Smooth muscle cell (in vitro differentiated cells): ENCODE measurements at regions not wholly inside any gene's neighbourhood (a gene's known extent, or its start where the extent isn't known, plus 50 kb on each side); places are given as distances from the start of the nearest gene placed in this dataset.

Experiments
- DNase-seq: peaks from one replicate; lab custom pipeline; 2025; ENCODE audit not compliant: unreplicated experiment; lab: John Stamatoyannopoulos, UW
- H2AFZ ChIP-seq: fragments of 200-600 bp; sonication (generic); 2 replicates; pipeline ENCODE4 v1.6.0; 2016; ENCODE audit warnings: antibody characterized with exemption, low read depth, mild to moderate bottlenecking
- H3F3A ChIP-seq: fragments of 200-600 bp; sonication (generic); 2 replicates; pipeline ENCODE4 v1.6.0; 2017; ENCODE audit warnings: antibody characterized with exemption, low read depth
- H3K27ac ChIP-seq: fragments of 200-600 bp; sonication (generic); 2 replicates; pipeline ENCODE4 v1.5.1; 2016; ENCODE audit warnings: low read depth, mild to moderate bottlenecking
- H3K27me3 ChIP-seq: fragments of 200-600 bp; sonication (generic); 2 replicates; pipeline ENCODE4 v1.6.1; 2016; ENCODE audit warnings: low read depth, mild to moderate bottlenecking
- H3K36me3 ChIP-seq: fragments of 200-600 bp; sonication (generic); 2 replicates; pipeline ENCODE4 v1.5.1; 2016; ENCODE audit warnings: low read depth
- H3K4me1 ChIP-seq: fragments of 200-600 bp; sonication (generic); 2 replicates; pipeline ENCODE4 v1.5.1; 2016; ENCODE audit warnings: low read depth
- H3K4me2 ChIP-seq: fragments of 200-600 bp; sonication (generic); 2 replicates; pipeline ENCODE4 v1.6.0; 2016; ENCODE audit warnings: mild to moderate bottlenecking
- H3K4me3 ChIP-seq: fragments of 200-600 bp; sonication (generic); 2 replicates; pipeline ENCODE4 v1.5.1; 2016; ENCODE audit warnings: mild to moderate bottlenecking
- H3K79me2 ChIP-seq: fragments of 200-600 bp; sonication (generic); 2 replicates; pipeline ENCODE4 v1.6.0; 2016; ENCODE audit warnings: low read depth, mild to moderate bottlenecking
- H3K9ac ChIP-seq: fragments of 200-600 bp; sonication (generic); 2 replicates; pipeline ENCODE4 v1.6.0; 2016; ENCODE audit warnings: low read depth
- H3K9me3 ChIP-seq: fragments of 200-600 bp; sonication (generic); replicated peaks from 2 replicates; pipeline ENCODE4 v1.5.1; 2016; ENCODE audit warnings: low read depth
- H4K20me1 ChIP-seq: fragments of 200-600 bp; sonication (generic); 2 replicates; pipeline ENCODE4 v1.6.0; 2016; ENCODE audit warnings: low read depth
- WGBS: methylation state at CpG from one replicate; pipeline ENCODE4 v1.1.7; 2016; ENCODE audit warnings: low lambda C conversion rate; 5-methylcytosine and 5-hydroxymethylcytosine counted together
- TF ChIP-seq, protein P1 (sequence below): fragments of 200-600 bp; sonication (generic); IDR thresholded peaks from 2 replicates; pipeline ENCODE4 v1.5.1; 2017; ENCODE audit warnings: borderline replicate concordance, mild to moderate bottlenecking, antibody characterized with exemption; ENCODE audit not compliant: insufficient read depth, poor library complexity, severe bottlenecking

DNA sequence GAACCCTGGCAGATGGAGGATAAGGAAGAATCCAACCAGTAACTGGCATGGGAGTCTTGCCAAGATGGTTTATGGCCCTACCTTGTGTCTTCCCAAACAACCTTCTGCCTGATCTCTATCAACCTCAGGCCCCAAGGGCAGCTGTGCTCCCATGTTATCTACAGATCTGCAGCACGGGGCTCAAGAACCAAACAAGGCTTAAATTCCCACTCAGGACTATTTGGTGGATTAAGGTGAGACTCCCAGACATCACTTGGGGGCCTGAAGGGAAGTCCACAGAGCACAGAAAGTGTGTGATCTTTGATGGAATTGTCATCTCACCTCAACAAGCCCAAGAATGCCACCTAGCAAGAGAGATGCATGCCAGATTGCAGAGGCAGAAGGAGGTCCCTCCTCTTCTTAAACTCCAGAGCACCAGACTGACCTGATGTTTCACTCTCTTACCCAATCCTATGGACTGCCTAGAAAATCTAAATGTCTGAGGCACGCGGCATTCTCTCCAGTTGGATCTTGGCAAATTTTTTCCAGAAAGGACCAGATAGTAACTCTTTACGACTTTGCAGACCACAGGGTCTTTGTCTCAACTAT, 759.5 kb upstream of the TBX3 start:
- Histone ChIP-seq H3K4me2 (no peak overlapping the region), H3K9me3 (no peaks in the 10 kb centered on the region), H3K27ac (no peak overlapping the region), H3K36me3 (no peaks in the 10 kb centered on the region), H3K4me1 (no peaks in the 10 kb centered on the region), H3K4me3 (no peak overlapping the region), H2AFZ (no peak overlapping the region), H3F3A (no peaks in the 10 kb centered on the region), H3K79me2 (no peaks in the 10 kb centered on the region), H4K20me1 (no peaks in the 10 kb centered on the region), H3K9ac (no peak overlapping the region), H3K27me3 (no peaks in the 10 kb centered on the region)
- TF ChIP-seq, protein P1, sequence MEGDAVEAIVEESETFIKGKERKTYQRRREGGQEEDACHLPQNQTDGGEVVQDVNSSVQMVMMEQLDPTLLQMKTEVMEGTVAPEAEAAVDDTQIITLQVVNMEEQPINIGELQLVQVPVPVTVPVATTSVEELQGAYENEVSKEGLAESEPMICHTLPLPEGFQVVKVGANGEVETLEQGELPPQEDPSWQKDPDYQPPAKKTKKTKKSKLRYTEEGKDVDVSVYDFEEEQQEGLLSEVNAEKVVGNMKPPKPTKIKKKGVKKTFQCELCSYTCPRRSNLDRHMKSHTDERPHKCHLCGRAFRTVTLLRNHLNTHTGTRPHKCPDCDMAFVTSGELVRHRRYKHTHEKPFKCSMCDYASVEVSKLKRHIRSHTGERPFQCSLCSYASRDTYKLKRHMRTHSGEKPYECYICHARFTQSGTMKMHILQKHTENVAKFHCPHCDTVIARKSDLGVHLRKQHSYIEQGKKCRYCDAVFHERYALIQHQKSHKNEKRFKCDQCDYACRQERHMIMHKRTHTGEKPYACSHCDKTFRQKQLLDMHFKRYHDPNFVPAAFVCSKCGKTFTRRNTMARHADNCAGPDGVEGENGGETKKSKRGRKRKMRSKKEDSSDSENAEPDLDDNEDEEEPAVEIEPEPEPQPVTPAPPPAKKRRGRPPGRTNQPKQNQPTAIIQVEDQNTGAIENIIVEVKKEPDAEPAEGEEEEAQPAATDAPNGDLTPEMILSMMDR: no peak
- no peak for DNase-seq
- 25% methylated on average over 4 of the region's 4 CpGs for WGBS

GRCh38 chr12:115440438-115440837, 756.5 kb upstream of the TBX3 start:
- WGBS: 39% methylated on average over 3 of the region's 3 CpGs
- Histone ChIP-seq H3K27ac (no peak overlapping the region), H3K4me2 (no peak overlapping the region), H3K27me3 (no peaks in the 10 kb centered on the region), H3K4me3 (no peak overlapping the region), H3K9me3 (no peaks in the 10 kb centered on the region), H4K20me1 (no peaks in the 10 kb centered on the region), H3K4me1 (no peaks in the 10 kb centered on the region), H3K36me3 (no peaks in the 10 kb centered on the region), H3F3A (no peaks in the 10 kb centered on the region), H2AFZ (no peak overlapping the region), H3K79me2 (no peaks in the 10 kb centered on the region), H3K9ac (no peak overlapping the region)
- TF ChIP-seq, protein P1: no peak
- no peak for DNase-seq

- TF ChIP-seq, protein P1: no peak
- Histone ChIP-seq H3K27me3 (no peaks in the 10 kb centered on the region), H3K4me2 (no peak overlapping the region), H3F3A (no peaks in the 10 kb centered on the region), H3K79me2 (no peaks in the 10 kb centered on the region), H3K4me1 (no peaks in the 10 kb centered on the region), H3K9ac (no peak overlapping the region), H4K20me1 (no peaks in the 10 kb centered on the region), H3K4me3 (no peak overlapping the region), H3K9me3 (no peaks in the 10 kb centered on the region), H2AFZ (no peak overlapping the region), H3K36me3 (no peaks in the 10 kb centered on the region), H3K27ac (no peak overlapping the region)
- 93% methylated on average over 2 of the region's 2 CpGs for WGBS
- DNase-seq: no peak
Observed at GRCh38 chr12:115439008-115439601, 755.1 kb upstream of the TBX3 start.

DNA sequence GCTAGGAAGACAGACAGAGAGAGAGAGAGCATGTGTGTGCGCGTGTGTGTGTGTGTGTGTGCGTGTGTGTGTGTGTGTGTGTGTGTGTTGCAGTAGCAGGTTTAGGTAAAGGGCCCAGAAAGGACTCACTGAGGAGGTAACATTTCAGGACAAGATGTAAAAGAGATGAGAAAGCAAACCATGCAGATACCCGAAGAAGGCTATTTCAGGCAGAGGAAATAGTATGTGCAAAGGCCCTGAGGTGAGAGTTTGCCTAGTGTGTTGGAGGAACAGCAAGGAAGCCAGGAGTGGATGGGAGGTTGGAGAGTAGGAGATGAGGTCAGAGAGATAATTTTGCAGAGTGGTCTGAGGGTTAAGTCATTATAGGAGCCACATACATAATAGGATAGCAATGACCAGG, 754.3 kb upstream of the TBX3 start:
- no peak overlapping the region for H3K4me2 ChIP-seq
- H3F3A ChIP-seq: no peaks in the 10 kb centered on the region
- TF ChIP-seq, protein P1: no peak
- H2AFZ ChIP-seq: no peak overlapping the region
- H3K79me2 ChIP-seq: no peaks in the 10 kb centered on the region
- DNase-seq: no peak
- no peaks in the 10 kb centered on the region for H3K36me3 ChIP-seq
- no peak overlapping the region for H3K27ac ChIP-seq
- H4K20me1 ChIP-seq: no peaks in the 10 kb centered on the region
- 88% methylated on average over 4 of the region's 4 CpGs for WGBS
- H3K9me3 ChIP-seq: no peaks in the 10 kb centered on the region
- H3K27me3 ChIP-seq: no peaks in the 10 kb centered on the region
- H3K4me3 ChIP-seq: no peak overlapping the region
- no peak overlapping the region for H3K9ac ChIP-seq
- no peaks in the 10 kb centered on the region for H3K4me1 ChIP-seq
